Caco-2 (cell line): ENCODE measurements at regions not wholly inside any gene's neighbourhood (a gene's known extent, or its start where the extent isn't known, plus 50 kb on each side); places are given as distances from the start of the nearest gene placed in this dataset.

Experiments used
- BruUV-seq: library from RNA; stranded (reverse); fragments of 400-500 nt; replicated peaks from 2 replicates; lab custom pipeline; 2021; lab: Mats Ljungman, UMichigan
- CTCF ChIA-PET: fragments of 300-600 bp; sonication (Branson Sonifier 250); formaldehyde crosslinking; loops from one replicate; lab custom pipeline; 2022; ENCODE audit warnings: antibody characterized with exemption; lab: Charles Lee
- POLR2A ChIA-PET: fragments of 300-600 bp; sonication (Branson Sonifier 250); formaldehyde crosslinking; loops from one replicate; lab custom pipeline; 2022; ENCODE audit warnings: antibody characterized with exemption; lab: Charles Lee
- DNase-seq, 2 experiments: peaks; one replicate each; pipeline versions ENCODE4 v3.0.0 to v3.0.0-alpha.2; 2020 to 2022
- H3K27me3 ChIP-seq: replicated peaks from 2 replicates; pipeline ENCODE4 v1.6.0; 2011; ENCODE audit warnings: low read length; ENCODE audit not compliant: control insufficient read depth, insufficient read depth
- H3K36me3 ChIP-seq: 2 replicates; pipeline ENCODE4 v1.5.1; 2011; ENCODE audit warnings: low read length; ENCODE audit not compliant: control insufficient read depth, insufficient read depth
- H3K4me1 ChIP-seq: fragments of 250-450 bp; sonication (Bioruptor Pico); 2 replicates; pipeline ENCODE4 v1.5.1; 2020; ENCODE audit warnings: mild to moderate bottlenecking
- H3K4me3 ChIP-seq: 2 replicates; pipeline ENCODE4 v1.5.1; 2011; ENCODE audit warnings: low read depth, mild to moderate bottlenecking, control low read depth, low read length
- H3K9me3 ChIP-seq: fragments of 250-450 bp; sonication (Bioruptor Pico); 2 replicates; pipeline ENCODE4 v1.5.1; 2020; ENCODE audit warnings: mild to moderate bottlenecking, moderate library complexity
- H3K27ac Mint-ChIP-seq: one replicate; pipeline ENCODE4 v1.8.0; 2022; ENCODE audit warnings: mixed read lengths; ENCODE audit not compliant: unreplicated experiment
- H3K27me3 Mint-ChIP-seq: one replicate; pipeline ENCODE4 v1.8.0; 2022; ENCODE audit warnings: mixed read lengths; ENCODE audit not compliant: insufficient read depth, unreplicated experiment
- H3K36me3 Mint-ChIP-seq: one replicate; pipeline ENCODE4 v1.8.0; 2022; ENCODE audit warnings: mild to moderate bottlenecking, mixed read lengths; ENCODE audit not compliant: insufficient read depth, unreplicated experiment
- H3K4me1 Mint-ChIP-seq: one replicate; pipeline ENCODE4 v1.8.0; 2022; ENCODE audit warnings: low read depth, mixed read lengths; ENCODE audit not compliant: unreplicated experiment
- H3K4me3 Mint-ChIP-seq: one replicate; pipeline ENCODE4 v1.8.0; 2022; ENCODE audit warnings: mild to moderate bottlenecking, moderate library complexity, mixed read lengths; ENCODE audit not compliant: unreplicated experiment
- H3K9me3 Mint-ChIP-seq: one replicate; pipeline ENCODE4 v1.8.0; 2022; ENCODE audit warnings: mixed read lengths; ENCODE audit not compliant: unreplicated experiment
- CTCF ChIP-seq, 2 experiments: fragments of 200-600 bp in 1 of 2; IDR thresholded peaks; 1 replicate in 1 of 2; 2 replicates in 1 of 2; pipeline versions ENCODE4 v1.5.1 to v1.8.0; 2011 to 2022; ENCODE audit warnings: antibody characterized with exemption in 1 of 2, control low read depth in 1 of 2, inconsistent platforms in 1 of 2, low read depth in 1 of 2, low read length in 1 of 2, mild to moderate bottlenecking in 1 of 2, moderate library complexity in 1 of 2; ENCODE audit not compliant: insufficient read depth in 1 of 2, severe bottlenecking in 1 of 2, unreplicated experiment in 1 of 2
- intact Hi-C: fragments of 100-400 bp; cut with micrococcal nuclease; formaldehyde crosslinking; loops from one replicate; pipeline ENCODE4 v1.10.0; 2022; ENCODE audit not compliant: unreplicated experiment

GRCh38 chr13:44703371-44703770, 127.2 kb upstream of the TSC22D1 start:
- Histone ChIP-seq H3K4me3 (no peak overlapping the region), H3K4me1 (peaks cover 27% of the 10 kb centered on the region), H3K27me3 (no peaks in the 10 kb centered on the region), H3K9me3 (no peaks in the 10 kb centered on the region), H3K36me3 (no peaks in the 10 kb centered on the region)
- H3K4me3 Mint-ChIP-seq, result no peak overlapping the region
- peaks cover 6% of the 10 kb centered on the region for H3K36me3 Mint-ChIP-seq
- no peak for DNase-seq
- H3K4me1 Mint-ChIP-seq, result peaks cover 24% of the 10 kb centered on the region
- intact Hi-C loops, result no loop called here
- ChIA-PET CTCF (no interaction called here), POLR2A (no interaction called here)
- no peaks in the 10 kb centered on the region for H3K27me3 Mint-ChIP-seq
- no peak for TF ChIP-seq CTCF (IDR thresholded peaks at IDR 0.05; ENCODE audit: insufficient read depth in 1 of 2, low read depth in 1 of 2, low read length in 1 of 2, severe bottlenecking in 1 of 2, unreplicated experiment in 1 of 2)
- no TSS peak for BruUV-seq
- H3K9me3 Mint-ChIP-seq, result no peaks in the 10 kb centered on the region
- peak overlapping the region; percentile 4 for H3K27ac Mint-ChIP-seq

GRCh38 chr13:44698066-44698465, 121.9 kb upstream of the TSC22D1 start:
- no TSS peak for BruUV-seq

GRCh38 chr13:44697058-44697457, 120.9 kb upstream of the TSC22D1 start:
- Mint-ChIP-seq H3K27me3 (no peaks in the 10 kb centered on the region), H3K4me3 (no peak overlapping the region), H3K36me3 (peaks cover 4% of the 10 kb centered on the region), H3K4me1 (no peaks in the 10 kb centered on the region), H3K9me3 (no peaks in the 10 kb centered on the region), H3K27ac (no peak overlapping the region)
- CTCF ChIA-PET, result no interaction called here
- no peak for TF ChIP-seq CTCF (IDR thresholded peaks at IDR 0.05; ENCODE audit: insufficient read depth in 1 of 2, low read depth in 1 of 2, low read length in 1 of 2, severe bottlenecking in 1 of 2, unreplicated experiment in 1 of 2)
- no TSS peak for BruUV-seq
- no peak for DNase-seq
- intact Hi-C loops, result no loop called here
- H3K4me1 ChIP-seq, result peaks cover 6% of the 10 kb centered on the region; the same call in 1 of the 2 replicates
- no peaks in the 10 kb centered on the region for H3K27me3 ChIP-seq
- H3K9me3 ChIP-seq, result no peaks in the 10 kb centered on the region
- POLR2A ChIA-PET, result no interaction called here
- no peaks in the 10 kb centered on the region for H3K36me3 ChIP-seq
- H3K4me3 ChIP-seq, result no peak overlapping the region

More at GRCh38 chr13:44698066-44698465, 121.9 kb upstream of the TSC22D1 start:
- H3K9me3 ChIP-seq, result no peaks in the 10 kb centered on the region
- Mint-ChIP-seq H3K4me3 (no peak overlapping the region), H3K36me3 (no peaks in the 10 kb centered on the region), H3K27me3 (no peaks in the 10 kb centered on the region), H3K9me3 (no peaks in the 10 kb centered on the region), H3K27ac (no peak overlapping the region), H3K4me1 (no peaks in the 10 kb centered on the region)
- intact Hi-C loops, result no loop called here
- no peak overlapping the region for H3K4me3 ChIP-seq
- DNase-seq, result no peak
- H3K36me3 ChIP-seq, result no peaks in the 10 kb centered on the region
- peaks cover 6% of the 10 kb centered on the region; the same call in 1 of the 2 replicates for H3K4me1 ChIP-seq
- ChIA-PET CTCF (no interaction called here), POLR2A (no interaction called here)
- no peaks in the 10 kb centered on the region for H3K27me3 ChIP-seq
- no peak for TF ChIP-seq CTCF (IDR thresholded peaks at IDR 0.05; ENCODE audit: insufficient read depth in 1 of 2, low read depth in 1 of 2, low read length in 1 of 2, severe bottlenecking in 1 of 2, unreplicated experiment in 1 of 2)
